ENCODE measurements at regions not wholly inside any gene's neighbourhood (a gene's known extent, or its start where the extent isn't known, plus 50 kb on each side); places are given as distances from the start of the nearest gene placed in this dataset.

GRCh38 chr10:29050081-29050480 lies 238.8 kb upstream of the LYZL1 start:
- no peaks in the 10 kb centered on the region for H3K36me3 Mint-ChIP-seq (ENCODE audit: low read depth)
- no peak overlapping the region for H3K4me3 Mint-ChIP-seq
- no peak overlapping the region for H3K27ac Mint-ChIP-seq
- H3K9me3 Mint-ChIP-seq, result no peaks in the 10 kb centered on the region
- DNase-seq, result no peak
- no peak for TF ChIP-seq CTCF (IDR thresholded peaks at IDR 0.05)
- no peaks in the 10 kb centered on the region for H3K4me1 Mint-ChIP-seq (ENCODE audit: low read depth)
- H3K27me3 Mint-ChIP-seq (ENCODE audit: insufficient read depth), result peaks cover 3% of the 10 kb centered on the region

DNA sequence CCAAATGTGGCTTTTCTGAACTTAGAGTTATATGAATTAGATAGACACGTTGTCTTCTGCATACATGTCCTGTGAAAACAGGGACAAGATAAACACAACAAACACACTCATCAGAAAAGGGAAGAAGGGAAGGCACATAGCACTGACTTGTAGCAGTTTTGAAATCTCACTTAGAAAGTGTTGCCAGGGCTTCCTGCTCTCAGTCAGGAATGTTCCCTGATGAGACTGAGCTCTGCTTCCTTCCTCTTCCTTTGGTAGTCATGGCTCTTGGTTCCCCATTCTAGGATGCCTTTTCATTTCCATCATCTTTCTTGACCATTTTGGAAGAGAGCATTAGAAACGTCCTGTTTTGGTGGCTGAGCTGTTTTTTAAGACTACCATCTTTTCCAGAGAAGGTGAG lies 233.8 kb upstream of the LYZL1 start:
- Mint-ChIP-seq H3K27me3 (ENCODE audit: insufficient read depth) (peaks cover 16% of the 10 kb centered on the region), H3K9me3 (no peaks in the 10 kb centered on the region), H3K36me3 (ENCODE audit: low read depth) (no peaks in the 10 kb centered on the region), H3K4me3 (no peak overlapping the region), H3K4me1 (ENCODE audit: low read depth) (no peaks in the 10 kb centered on the region), H3K27ac (no peak overlapping the region)
- no peak for DNase-seq
- TF ChIP-seq CTCF (IDR thresholded peaks at IDR 0.05), result no peak

- Mint-ChIP-seq H3K4me1 (ENCODE audit: low read depth) (no peaks in the 10 kb centered on the region), H3K27me3 (ENCODE audit: insufficient read depth) (peaks cover 19% of the 10 kb centered on the region), H3K36me3 (ENCODE audit: low read depth) (no peaks in the 10 kb centered on the region), H3K4me3 (no peak overlapping the region), H3K9me3 (no peaks in the 10 kb centered on the region), H3K27ac (no peak overlapping the region)
- no peak for DNase-seq
- no peak for TF ChIP-seq CTCF (IDR thresholded peaks at IDR 0.05)
Observed at GRCh38 chr10:29056729-29057128, 232.1 kb upstream of the LYZL1 start.

- no peak for TF ChIP-seq CTCF (IDR thresholded peaks at IDR 0.05)
- H3K27ac Mint-ChIP-seq, result no peak overlapping the region
- no peak for DNase-seq
Observed at GRCh38 chr10:29057822-29058331, 231.0 kb upstream of the LYZL1 start.

GRCh38 chr10:29063806-29064644 lies 224.8 kb upstream of the LYZL1 start:
- peak; percentile 16 for DNase-seq
- H3K4me3 Mint-ChIP-seq, result no peak overlapping the region
- H3K9me3 Mint-ChIP-seq, result no peaks in the 10 kb centered on the region

More at GRCh38 chr10:29057822-29058331, 231.0 kb upstream of the LYZL1 start:
- H3K27me3 Mint-ChIP-seq (ENCODE audit: insufficient read depth), result peaks cover 16% of the 10 kb centered on the region
- no peaks in the 10 kb centered on the region for H3K4me1 Mint-ChIP-seq (ENCODE audit: low read depth)
- no peaks in the 10 kb centered on the region for H3K36me3 Mint-ChIP-seq (ENCODE audit: low read depth)
- H3K9me3 Mint-ChIP-seq, result no peaks in the 10 kb centered on the region
- H3K4me3 Mint-ChIP-seq, result no peak overlapping the region

More at GRCh38 chr10:29063806-29064644, 224.8 kb upstream of the LYZL1 start:
- Mint-ChIP-seq H3K27me3 (ENCODE audit: insufficient read depth) (peaks cover 11% of the 10 kb centered on the region), H3K36me3 (ENCODE audit: low read depth) (no peaks in the 10 kb centered on the region), H3K27ac (no peak overlapping the region), H3K4me1 (ENCODE audit: low read depth) (peaks cover 9% of the 10 kb centered on the region)
- TF ChIP-seq CTCF (IDR thresholded peaks at IDR 0.05), result no peak

Measured in HFFc6 (cell line).